Neural cell (in vitro differentiated cells): ENCODE measurements at regions not wholly inside any gene's neighbourhood (a gene's known extent, or its start where the extent isn't known, plus 50 kb on each side); places are given as distances from the start of the nearest gene placed in this dataset.

Experiments
- CTCF ChIP-seq: fragments of 450-650 bp; IDR thresholded peaks from 2 replicates; pipeline ENCODE4 v1.5.1; 2014; ENCODE audit warnings: antibody characterized with exemption, mild to moderate bottlenecking, moderate library complexity; ENCODE audit not compliant: poor library complexity, severe bottlenecking
- EZH2 ChIP-seq: fragments of 200-600, 300-800 bp; shearing (Covaris generic), sonication (generic); IDR thresholded peaks from 2 replicates; pipeline ENCODE4 v1.6.1; 2014; ENCODE audit warnings: antibody characterized with exemption, low read length, borderline replicate concordance, mild to moderate bottlenecking; ENCODE audit not compliant: insufficient read depth, poor library complexity, severe bottlenecking
- POLR2AphosphoS5 ChIP-seq: IDR thresholded peaks from 2 replicates; pipeline ENCODE4 v1.6.1; 2012

DNA sequence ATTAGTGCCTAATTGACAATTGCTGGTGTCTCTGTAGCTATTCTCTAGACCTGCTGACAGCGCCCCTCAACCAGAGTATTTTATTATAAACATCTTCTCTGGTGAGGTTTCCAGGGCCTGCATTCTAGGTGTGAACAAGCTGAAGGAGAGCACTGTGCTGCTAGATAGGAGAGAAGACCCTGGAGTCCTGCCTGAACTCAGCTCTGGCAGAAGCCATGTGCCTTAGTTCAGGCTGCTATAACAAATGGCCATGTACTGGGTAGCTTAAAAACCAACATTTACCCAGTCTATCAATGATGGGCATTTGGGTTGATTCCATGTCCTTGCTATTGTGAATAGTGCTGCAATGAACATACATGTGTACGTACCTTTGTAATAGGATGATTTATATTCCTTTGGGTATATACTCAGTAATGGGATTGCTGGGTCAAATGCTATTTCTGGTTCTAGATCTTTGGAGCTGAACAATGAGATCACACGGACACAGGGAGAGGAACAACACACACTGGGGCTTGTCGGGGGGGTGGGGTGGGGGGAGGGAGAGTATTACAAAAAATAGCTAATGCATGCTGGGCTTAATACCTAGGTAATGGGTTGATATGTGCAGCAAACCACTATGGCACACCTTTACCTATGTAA is 185.5 kb upstream of the CPEB2 start:
- TF ChIP-seq EZH2 (no peak), CTCF (no peak), POLR2AphosphoS5 (no peak)
